ENCODE measurements at regions not wholly inside any gene's neighbourhood (a gene's known extent, or its start where the extent isn't known, plus 50 kb on each side); places are given as distances from the start of the nearest gene placed in this dataset.
"Not testable (repeated sequence)": the region's sequence is repeated elsewhere in the genome, so short reads cannot be mapped to it uniquely, and the experiment has no call there.

- intact Hi-C loops (cut with DNase I), result no loop called here
- no peak overlapping the region for H3K27ac ChIP-seq
- H3K4me1 ChIP-seq, result no peaks in the 10 kb centered on the region
- H3K4me3 ChIP-seq, result no peak overlapping the region
- no peak for DNase-seq (ENCODE audit: low spot score in 2 of 2)
- no peaks in the 10 kb centered on the region for H3K9me3 ChIP-seq
- H3K27me3 ChIP-seq, result no peaks in the 10 kb centered on the region
- no peak for TF ChIP-seq CTCF (IDR thresholded peaks at IDR 0.05)
- H3K36me3 ChIP-seq, result no peaks in the 10 kb centered on the region
Measured at GRCh38 chr10:90245623-90246022, 544.2 kb downstream of the KIF20B start.

- H3K9me3 ChIP-seq; H3K27ac ChIP-seq; H3K4me1 ChIP-seq; H3K36me3 ChIP-seq; DNase-seq (ENCODE audit: low spot score in 2 of 2); H3K27me3 ChIP-seq; H3K4me3 ChIP-seq; intact Hi-C loops (cut with DNase I): not testable (repeated sequence)
Measured at GRCh38 chr10:90250784-90251183, 549.4 kb downstream of the KIF20B start.

GRCh38 chr10:90269699-90270098 is 568.3 kb downstream of the KIF20B start:
- H3K27me3 ChIP-seq, result no peaks in the 10 kb centered on the region

GRCh38 chr10:90274721-90275468 is 573.5 kb downstream of the KIF20B start:
- no peaks in the 10 kb centered on the region for H3K36me3 ChIP-seq
- no peaks in the 10 kb centered on the region for H3K4me1 ChIP-seq
- DNase-seq (ENCODE audit: low spot score in 2 of 2), result no peak
- no peak for TF ChIP-seq CTCF (IDR thresholded peaks at IDR 0.05)
- H3K27me3 ChIP-seq, result no peaks in the 10 kb centered on the region
- no peak overlapping the region for H3K4me3 ChIP-seq
- H3K9me3 ChIP-seq, result no peaks in the 10 kb centered on the region
- intact Hi-C loops (cut with DNase I), result no loop called here
- no peak overlapping the region for H3K27ac ChIP-seq

More at GRCh38 chr10:90269699-90270098, 568.3 kb downstream of the KIF20B start:
- no peak for TF ChIP-seq CTCF (IDR thresholded peaks at IDR 0.05)
- H3K4me1 ChIP-seq, result no peaks in the 10 kb centered on the region
- no peaks in the 10 kb centered on the region for H3K9me3 ChIP-seq
- no peaks in the 10 kb centered on the region for H3K36me3 ChIP-seq
- intact Hi-C loops (cut with DNase I), result no loop called here
- DNase-seq (ENCODE audit: low spot score in 2 of 2), result no peak
- H3K27ac ChIP-seq, result no peak overlapping the region
- H3K4me3 ChIP-seq, result no peak overlapping the region

- Histone ChIP-seq H3K9me3 (no peaks in the 10 kb centered on the region), H3K4me1 (no peaks in the 10 kb centered on the region), H3K27me3 (no peaks in the 10 kb centered on the region), H3K4me3 (no peak overlapping the region), H3K27ac (no peak overlapping the region), H3K36me3 (no peaks in the 10 kb centered on the region)
- intact Hi-C loops (cut with DNase I), result no loop called here
- no peak for DNase-seq (ENCODE audit: low spot score in 2 of 2)
- no peak for TF ChIP-seq CTCF (IDR thresholded peaks at IDR 0.05)
Measured at GRCh38 chr10:90276894-90277475, 575.6 kb downstream of the KIF20B start.

- peaks cover 0 to 13% of the 10 kb centered on the region in 2 donors for H3K4me1 ChIP-seq
- no peak for TF ChIP-seq CTCF (IDR thresholded peaks at IDR 0.05)
- no peak overlapping the region for H3K4me3 ChIP-seq
- no peaks in the 10 kb centered on the region for H3K9me3 ChIP-seq
- intact Hi-C loops (cut with DNase I), result no loop called here
- DNase-seq (ENCODE audit: low spot score in 2 of 2), result no peak
- no peak overlapping the region for H3K27ac ChIP-seq
- H3K27me3 ChIP-seq, result no peaks in the 10 kb centered on the region
- H3K36me3 ChIP-seq, result no peaks in the 10 kb centered on the region
Measured at GRCh38 chr10:90286406-90286805, 571.4 kb downstream of the HTR7 start.
